NCI-H2196 treated with DMSO at 0.1 percent for 48 hours (cell line): ENCODE measurements at regions not wholly inside any gene's neighbourhood (a gene's known extent, or its start where the extent isn't known, plus 50 kb on each side); places are given as distances from the start of the nearest gene placed in this dataset.
"Not testable (repeated sequence)": the region's sequence is repeated elsewhere in the genome, so short reads cannot be mapped to it uniquely, and the experiment has no call there.

Experiments used
- DNase-seq: peaks from one replicate; lab custom pipeline; 2025; ENCODE audit not compliant: unreplicated experiment; lab: John Stamatoyannopoulos, UW

GRCh38 chr5:8693341-8693844 lies 824.4 kb downstream of the MTRR start:
- DNase-seq: no peak

- DNase-seq: no peak
These were observed 825.6 kb downstream of the MTRR start for GRCh38 chr5:8694545-8694944.

GRCh38 chr5:8695902-8696845 lies 827.2 kb downstream of the MTRR start:
- no peak for DNase-seq

- DNase-seq: no peak
These were observed 831.3 kb downstream of the MTRR start for GRCh38 chr5:8700222-8700621.

GRCh38 chr5:8700671-8701070 lies 831.7 kb downstream of the MTRR start:
- no peak for DNase-seq

- no peak for DNase-seq
These were observed 832.3 kb downstream of the MTRR start for GRCh38 chr5:8701251-8701650.

GRCh38 chr5:8710426-8710930 lies 835.4 kb downstream of the SEMA5A start:
- no peak for DNase-seq

GRCh38 chr5:8714198-8714597 lies 831.7 kb downstream of the SEMA5A start:
- no peak for DNase-seq

GRCh38 chr5:8714861-8715260 lies 831.0 kb downstream of the SEMA5A start:
- DNase-seq: no peak

- DNase-seq: no peak
These were observed 826.1 kb downstream of the SEMA5A start for GRCh38 chr5:8719796-8720195.

GRCh38 chr5:8720506-8720905 lies 825.4 kb downstream of the SEMA5A start:
- DNase-seq: no peak

GRCh38 chr5:8721536-8721935 lies 824.3 kb downstream of the SEMA5A start:
- DNase-seq: no peak

- no peak for DNase-seq
These were observed 819.4 kb downstream of the SEMA5A start for GRCh38 chr5:8726383-8727036.

GRCh38 chr5:8727396-8727795 lies 818.5 kb downstream of the SEMA5A start:
- no peak for DNase-seq

- DNase-seq: no peak
These were observed 816.4 kb downstream of the SEMA5A start for GRCh38 chr5:8729437-8729836.

- no peak for DNase-seq
These were observed 815.7 kb downstream of the SEMA5A start for GRCh38 chr5:8730194-8730593.

GRCh38 chr5:8731110-8731509 lies 814.8 kb downstream of the SEMA5A start:
- DNase-seq: not testable (repeated sequence)

GRCh38 chr5:8740595-8740994 lies 805.3 kb downstream of the SEMA5A start:
- no peak for DNase-seq

GRCh38 chr5:8749556-8749955 lies 796.3 kb downstream of the SEMA5A start:
- DNase-seq: no peak

GRCh38 chr5:8750100-8750499 lies 795.8 kb downstream of the SEMA5A start:
- no peak for DNase-seq

GRCh38 chr5:8751971-8752370 lies 793.9 kb downstream of the SEMA5A start:
- DNase-seq: no peak

GRCh38 chr5:8752595-8752994 lies 793.3 kb downstream of the SEMA5A start:
- DNase-seq: no peak
